Panc1 (cell line): ENCODE measurements at regions not wholly inside any gene's neighbourhood (a gene's known extent, or its start where the extent isn't known, plus 50 kb on each side); places are given as distances from the start of the nearest gene placed in this dataset.

Experiments used
- ATAC-seq: fragments of 200-7000 bp; cut with Tn5 transposase; 2 replicates; pipeline ENCODE4 v1.9.1; 2020; ENCODE audit warnings: mild to moderate bottlenecking, moderate library complexity
- BruUV-seq: library from RNA; stranded (reverse); fragments of 400-500 nt; replicated peaks from 2 replicates; lab custom pipeline; 2021; lab: Mats Ljungman, UMichigan
- CTCF ChIA-PET: fragments of 300-600 bp; sonication (Branson Sonifier 250); formaldehyde crosslinking; loops from one replicate; lab custom pipeline; 2022; ENCODE audit warnings: antibody characterized with exemption; lab: Charles Lee
- POLR2A ChIA-PET: fragments of 300-600 bp; sonication (Branson Sonifier 250); formaldehyde crosslinking; loops from one replicate; lab custom pipeline; 2022; ENCODE audit warnings: antibody characterized with exemption; lab: Charles Lee
- DNase-seq: peaks from one replicate; pipeline ENCODE4 v3.0.0-alpha.2; 2010; ENCODE audit warnings: low read depth, low spot score
- H3K27ac ChIP-seq: 2 replicates; pipeline ENCODE4 v1.5.1; 2011; ENCODE audit warnings: mild to moderate bottlenecking, low read length, inconsistent platforms
- H3K27me3 ChIP-seq: fragments of 200-500 bp; sonication (Bioruptor generic); 2 replicates; pipeline ENCODE4 v1.6.0; 2014; ENCODE audit warnings: low read length, inconsistent platforms; ENCODE audit not compliant: control insufficient read depth, insufficient read depth
- H3K36me3 ChIP-seq: fragments of 200-500 bp; sonication (Bioruptor generic); 2 replicates; pipeline ENCODE4 v1.5.1; 2014; ENCODE audit warnings: inconsistent platforms, mild to moderate bottlenecking, low read length, moderate library complexity; ENCODE audit not compliant: control insufficient read depth, insufficient read depth
- H3K4me1 ChIP-seq: 2 replicates; pipeline ENCODE4 v1.5.1; 2011; ENCODE audit warnings: inconsistent platforms, mild to moderate bottlenecking, low read length, moderate library complexity; ENCODE audit not compliant: control insufficient read depth, insufficient read depth
- H3K4me3 ChIP-seq, 2 experiments: 2 replicates each; pipeline ENCODE4 v1.5.1; 2011 to 2012; ENCODE audit warnings: low read depth in 2 of 2, low read length in 2 of 2, mild to moderate bottlenecking in 2 of 2, inconsistent platforms in 1 of 2, moderate library complexity in 1 of 2
- H3K9me3 ChIP-seq: fragments of 200-500 bp; sonication (Bioruptor generic); 2 replicates; pipeline ENCODE4 v1.5.1; 2014; ENCODE audit warnings: low read depth, mild to moderate bottlenecking, inconsistent platforms, low read length, moderate library complexity; ENCODE audit not compliant: control insufficient read depth, insufficient read depth
- POLR2AphosphoS5 ChIP-seq: IDR thresholded peaks from 2 replicates; pipeline ENCODE4 v1.6.1; 2012; ENCODE audit warnings: mild to moderate bottlenecking, low read depth, low read length, moderate library complexity
- SIN3A ChIP-seq: IDR thresholded peaks from 2 replicates; pipeline ENCODE4 v1.6.1; 2012; ENCODE audit warnings: low read depth, mild to moderate bottlenecking, low read length, moderate library complexity, borderline replicate concordance; ENCODE audit not compliant: insufficient read depth
- TCF7L2 ChIP-seq: IDR thresholded peaks from 2 replicates; pipeline ENCODE4 v1.6.1; 2011; ENCODE audit warnings: mild to moderate bottlenecking, low read depth, low read length, inconsistent platforms
- in situ Hi-C: cut with HindIII; loops from 2 replicates; pipeline ENCODE4 v1.10.0; 2016; ENCODE audit warnings: low sequenced_read_pairs, low pct_unique_long_range_greater_than_20kb
- intact Hi-C: fragments of 100-400 bp; cut with micrococcal nuclease; formaldehyde crosslinking; loops from one replicate; pipeline ENCODE4 v1.10.0; 2022; ENCODE audit not compliant: unreplicated experiment
- TF ChIP-seq, protein P1 (sequence below), 2 experiments: IDR thresholded peaks; 2 replicates each; pipeline ENCODE4 v1.6.1; 2011 to 2012; ENCODE audit warnings: low read depth in 2 of 2, control low read depth in 1 of 2, low read length in 1 of 2, mild to moderate bottlenecking in 1 of 2, moderate library complexity in 1 of 2; ENCODE audit not compliant: insufficient read depth in 1 of 2
- TF ChIP-seq, protein P2 (sequence below): fragments of 450-650 bp; IDR thresholded peaks from 2 replicates; pipeline ENCODE4 v1.5.1; 2017; ENCODE audit warnings: mild to moderate bottlenecking

DNA sequence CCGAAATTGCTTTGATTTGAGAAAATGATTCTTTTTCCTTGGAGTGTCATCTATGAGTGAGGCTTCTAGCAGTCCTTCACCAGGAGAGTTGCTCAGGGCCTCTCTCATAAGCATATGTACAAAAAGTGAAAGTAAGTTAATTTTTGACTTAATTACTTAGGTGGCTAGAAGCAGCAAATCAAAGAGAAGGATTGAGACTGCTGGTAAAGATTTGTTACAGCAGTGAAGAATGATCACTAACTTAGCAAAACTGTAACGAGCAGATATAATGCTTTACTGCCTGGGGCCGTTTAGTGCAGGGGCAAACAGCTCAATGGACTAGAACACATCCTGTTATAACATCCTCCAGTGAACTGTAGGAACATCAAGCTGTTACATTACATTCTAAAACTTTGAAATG is 167.8 kb upstream of the RIPOR2 start:
- BruUV-seq: no TSS peak
- peaks cover 14% of the 10 kb centered on the region; the same call in 1 of the 2 replicates for H3K27me3 ChIP-seq
- ChIA-PET CTCF (no interaction called here), POLR2A (no interaction called here)
- TF ChIP-seq POLR2AphosphoS5 (no peak), TCF7L2 (no peak), SIN3A (no peak)
- TF ChIP-seq, protein P1, sequence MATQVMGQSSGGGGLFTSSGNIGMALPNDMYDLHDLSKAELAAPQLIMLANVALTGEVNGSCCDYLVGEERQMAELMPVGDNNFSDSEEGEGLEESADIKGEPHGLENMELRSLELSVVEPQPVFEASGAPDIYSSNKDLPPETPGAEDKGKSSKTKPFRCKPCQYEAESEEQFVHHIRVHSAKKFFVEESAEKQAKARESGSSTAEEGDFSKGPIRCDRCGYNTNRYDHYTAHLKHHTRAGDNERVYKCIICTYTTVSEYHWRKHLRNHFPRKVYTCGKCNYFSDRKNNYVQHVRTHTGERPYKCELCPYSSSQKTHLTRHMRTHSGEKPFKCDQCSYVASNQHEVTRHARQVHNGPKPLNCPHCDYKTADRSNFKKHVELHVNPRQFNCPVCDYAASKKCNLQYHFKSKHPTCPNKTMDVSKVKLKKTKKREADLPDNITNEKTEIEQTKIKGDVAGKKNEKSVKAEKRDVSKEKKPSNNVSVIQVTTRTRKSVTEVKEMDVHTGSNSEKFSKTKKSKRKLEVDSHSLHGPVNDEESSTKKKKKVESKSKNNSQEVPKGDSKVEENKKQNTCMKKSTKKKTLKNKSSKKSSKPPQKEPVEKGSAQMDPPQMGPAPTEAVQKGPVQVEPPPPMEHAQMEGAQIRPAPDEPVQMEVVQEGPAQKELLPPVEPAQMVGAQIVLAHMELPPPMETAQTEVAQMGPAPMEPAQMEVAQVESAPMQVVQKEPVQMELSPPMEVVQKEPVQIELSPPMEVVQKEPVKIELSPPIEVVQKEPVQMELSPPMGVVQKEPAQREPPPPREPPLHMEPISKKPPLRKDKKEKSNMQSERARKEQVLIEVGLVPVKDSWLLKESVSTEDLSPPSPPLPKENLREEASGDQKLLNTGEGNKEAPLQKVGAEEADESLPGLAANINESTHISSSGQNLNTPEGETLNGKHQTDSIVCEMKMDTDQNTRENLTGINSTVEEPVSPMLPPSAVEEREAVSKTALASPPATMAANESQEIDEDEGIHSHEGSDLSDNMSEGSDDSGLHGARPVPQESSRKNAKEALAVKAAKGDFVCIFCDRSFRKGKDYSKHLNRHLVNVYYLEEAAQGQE (IDR thresholded peaks at IDR 0.05; ENCODE audit: insufficient read depth in 1 of 2, low read depth in 2 of 2, low read length in 1 of 2): no peak
- ATAC-seq (no peak), DNase-seq (no peak)
- H3K27ac ChIP-seq: no peak overlapping the region
- no peaks in the 10 kb centered on the region for H3K9me3 ChIP-seq
- H3K4me1 ChIP-seq: no peaks in the 10 kb centered on the region
- in situ Hi-C loops: no loop called here
- intact Hi-C loops: no loop called here
- no peaks in the 10 kb centered on the region for H3K36me3 ChIP-seq
- H3K4me3 ChIP-seq: no peak overlapping the region

DNA sequence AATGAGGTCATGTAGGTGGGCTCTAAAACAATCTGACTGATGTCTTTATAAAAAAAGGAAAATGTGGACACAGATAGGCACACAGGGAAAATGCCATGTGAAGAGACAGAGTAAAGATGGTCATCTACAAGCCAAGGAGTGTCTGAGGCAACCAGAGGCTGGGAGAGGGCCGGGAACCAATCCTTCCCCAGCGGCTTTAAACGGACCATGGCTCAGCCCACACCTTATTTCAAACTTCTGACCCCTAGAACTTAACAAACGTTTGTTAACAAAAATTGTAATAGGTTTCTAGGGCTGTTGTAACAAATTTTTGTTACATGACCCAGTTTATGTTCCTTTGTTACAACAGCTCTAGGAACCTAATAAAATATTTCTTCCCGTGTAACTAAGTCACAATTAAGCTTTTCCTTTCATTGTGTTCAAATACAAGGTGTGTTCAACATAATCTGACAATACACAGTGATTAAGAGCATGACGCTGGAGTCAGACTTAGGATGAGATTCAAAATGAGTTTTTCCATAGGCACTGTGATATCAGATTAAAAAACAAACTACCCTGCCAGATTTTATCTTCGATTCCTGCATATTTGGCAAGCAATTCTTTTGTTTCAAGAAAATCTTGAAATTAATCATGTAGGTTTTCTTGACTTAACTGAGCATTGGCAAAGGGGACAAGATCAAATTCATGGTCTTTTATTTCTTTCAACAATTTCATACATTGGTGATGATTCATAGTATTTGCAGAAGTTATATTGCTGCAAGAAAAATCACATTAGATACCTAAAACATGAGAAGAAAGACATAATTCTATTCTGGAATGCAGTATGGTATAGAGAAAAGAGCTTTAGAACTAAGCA is 169.5 kb upstream of the RIPOR2 start:
- DNase-seq: no peak
- no TSS peak for BruUV-seq
- in situ Hi-C loops: no loop called here
- no peaks in the 10 kb centered on the region for H3K4me1 ChIP-seq
- TF ChIP-seq POLR2AphosphoS5 (no peak), TCF7L2 (no peak), SIN3A (no peak)
- TF ChIP-seq, protein P2, sequence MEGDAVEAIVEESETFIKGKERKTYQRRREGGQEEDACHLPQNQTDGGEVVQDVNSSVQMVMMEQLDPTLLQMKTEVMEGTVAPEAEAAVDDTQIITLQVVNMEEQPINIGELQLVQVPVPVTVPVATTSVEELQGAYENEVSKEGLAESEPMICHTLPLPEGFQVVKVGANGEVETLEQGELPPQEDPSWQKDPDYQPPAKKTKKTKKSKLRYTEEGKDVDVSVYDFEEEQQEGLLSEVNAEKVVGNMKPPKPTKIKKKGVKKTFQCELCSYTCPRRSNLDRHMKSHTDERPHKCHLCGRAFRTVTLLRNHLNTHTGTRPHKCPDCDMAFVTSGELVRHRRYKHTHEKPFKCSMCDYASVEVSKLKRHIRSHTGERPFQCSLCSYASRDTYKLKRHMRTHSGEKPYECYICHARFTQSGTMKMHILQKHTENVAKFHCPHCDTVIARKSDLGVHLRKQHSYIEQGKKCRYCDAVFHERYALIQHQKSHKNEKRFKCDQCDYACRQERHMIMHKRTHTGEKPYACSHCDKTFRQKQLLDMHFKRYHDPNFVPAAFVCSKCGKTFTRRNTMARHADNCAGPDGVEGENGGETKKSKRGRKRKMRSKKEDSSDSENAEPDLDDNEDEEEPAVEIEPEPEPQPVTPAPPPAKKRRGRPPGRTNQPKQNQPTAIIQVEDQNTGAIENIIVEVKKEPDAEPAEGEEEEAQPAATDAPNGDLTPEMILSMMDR: no peak
- TF ChIP-seq, protein P1 (IDR thresholded peaks at IDR 0.05; ENCODE audit: insufficient read depth in 1 of 2, low read depth in 2 of 2, low read length in 1 of 2): no peak
- H3K27ac ChIP-seq: no peak overlapping the region
- ATAC-seq: no peak
- ChIA-PET POLR2A (no interaction called here), CTCF (no interaction called here)
- H3K36me3 ChIP-seq: no peaks in the 10 kb centered on the region; the same call in 1 of the 2 replicates
- no peak overlapping the region for H3K4me3 ChIP-seq
- intact Hi-C loops: no loop called here
- H3K27me3 ChIP-seq: peaks cover 3% of the 10 kb centered on the region; the same call in 1 of the 2 replicates
- no peaks in the 10 kb centered on the region for H3K9me3 ChIP-seq
